GM19397 (cell line): ENCODE measurements at regions not wholly inside any gene's neighbourhood (a gene's known extent, or its start where the extent isn't known, plus 50 kb on each side); places are given as distances from the start of the nearest gene placed in this dataset.

ENCODE experiments used
- ATAC-seq: cut with Tn5 transposase; IDR thresholded peaks from one replicate; pipeline ENCODE4 v1.9.1; 2021; ENCODE audit warnings: mild to moderate bottlenecking, moderate library complexity; ENCODE audit not compliant: unreplicated experiment

DNA sequence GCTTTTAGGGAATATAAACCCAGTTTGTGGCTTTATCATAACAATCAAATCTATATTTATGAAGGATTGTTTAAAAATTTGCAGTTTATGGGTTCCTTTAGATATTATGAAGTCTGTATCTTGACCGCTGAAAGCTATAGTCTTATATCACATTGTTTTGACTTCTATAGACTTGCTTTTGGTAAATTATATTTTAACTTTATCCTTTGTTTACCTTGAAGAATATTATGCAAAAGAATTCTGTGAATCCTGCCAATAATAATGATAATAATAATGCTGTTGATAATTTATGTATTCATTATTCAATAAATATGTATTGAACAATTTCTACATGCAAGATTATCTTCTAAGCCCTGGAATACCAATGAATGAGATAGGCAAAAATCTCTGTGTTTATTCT, 101.9 kb upstream of the MTPN start:
- no peak for ATAC-seq

DNA sequence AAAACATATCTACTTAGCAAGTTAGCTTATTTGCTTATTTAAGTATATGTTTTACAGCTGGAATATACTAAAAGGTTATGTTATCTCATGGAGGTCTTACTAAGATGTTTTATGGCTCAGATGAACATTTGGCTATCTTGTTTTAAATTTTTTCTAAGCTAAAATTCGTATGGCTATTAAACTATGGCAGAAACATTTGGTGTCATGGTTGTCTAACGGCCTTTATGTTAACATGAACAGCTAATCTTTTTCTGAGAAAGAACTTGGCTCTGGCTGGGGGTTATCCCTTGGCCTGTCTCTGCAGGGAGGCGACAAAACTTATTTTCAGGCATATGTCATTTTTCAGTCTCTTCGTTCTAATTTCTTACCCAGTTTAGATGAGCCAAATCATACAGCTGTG, 101.5 kb upstream of the MTPN start:
- ATAC-seq = no peak

DNA sequence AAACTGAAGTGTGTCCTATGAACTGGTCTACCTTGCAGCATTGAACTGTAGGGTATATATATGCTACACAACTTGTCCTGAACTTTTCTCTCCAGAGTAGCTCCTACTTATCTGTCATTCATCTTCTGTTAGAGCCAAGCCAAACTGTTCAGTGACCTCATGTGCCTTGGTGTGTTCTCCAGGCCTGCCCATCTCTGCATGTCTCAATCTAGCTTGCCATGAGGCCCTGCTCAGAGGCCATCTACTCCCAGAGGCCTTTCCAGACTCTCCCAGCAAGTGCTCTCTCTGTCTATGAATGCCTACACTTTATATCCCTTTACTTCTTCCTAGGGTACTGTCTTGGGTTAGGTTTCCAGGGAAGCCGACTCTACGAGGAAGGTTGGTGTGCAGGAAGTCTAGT, 99.8 kb upstream of the MTPN start:
- ATAC-seq = no peak

DNA sequence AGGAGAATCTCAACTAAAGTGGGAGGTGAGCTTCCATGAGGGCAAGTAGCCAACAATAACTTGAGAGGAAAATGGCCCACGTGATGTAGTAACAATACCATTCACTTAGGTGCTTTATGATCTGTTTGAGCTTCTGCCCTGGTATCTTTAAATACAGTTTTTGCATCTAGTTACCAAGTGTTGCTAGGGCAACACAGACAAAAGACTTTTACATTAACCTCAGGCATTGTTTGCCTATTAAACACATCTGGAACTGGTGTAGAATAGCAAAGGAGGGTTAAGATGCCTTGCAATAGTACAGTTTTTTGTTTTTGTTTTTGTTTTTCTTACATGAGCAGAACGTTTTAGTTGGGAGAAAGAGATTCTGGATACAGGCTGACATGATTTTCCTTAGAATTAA, 97.7 kb upstream of the MTPN start:
- ATAC-seq = no peak

DNA sequence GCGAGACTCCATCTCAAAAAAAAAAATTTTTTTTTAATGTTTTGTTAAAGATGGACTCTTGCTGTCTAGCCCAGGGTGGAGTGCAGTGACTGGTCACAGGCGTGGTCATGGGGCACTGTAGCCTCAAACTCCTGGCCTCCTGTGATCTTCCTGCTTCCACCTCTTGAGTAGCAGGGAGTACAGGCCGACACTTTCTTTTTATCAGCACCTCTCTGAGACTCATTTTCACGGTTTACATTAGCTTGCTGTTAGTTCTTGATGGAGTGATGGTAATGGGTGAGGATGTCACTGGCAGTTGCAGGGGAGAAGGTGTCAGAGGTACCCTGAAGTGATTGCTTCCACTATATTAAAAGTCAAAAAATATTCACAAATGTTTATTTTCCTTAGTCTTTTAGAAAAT, 95.3 kb upstream of the MTPN start:
- ATAC-seq = no peak

DNA sequence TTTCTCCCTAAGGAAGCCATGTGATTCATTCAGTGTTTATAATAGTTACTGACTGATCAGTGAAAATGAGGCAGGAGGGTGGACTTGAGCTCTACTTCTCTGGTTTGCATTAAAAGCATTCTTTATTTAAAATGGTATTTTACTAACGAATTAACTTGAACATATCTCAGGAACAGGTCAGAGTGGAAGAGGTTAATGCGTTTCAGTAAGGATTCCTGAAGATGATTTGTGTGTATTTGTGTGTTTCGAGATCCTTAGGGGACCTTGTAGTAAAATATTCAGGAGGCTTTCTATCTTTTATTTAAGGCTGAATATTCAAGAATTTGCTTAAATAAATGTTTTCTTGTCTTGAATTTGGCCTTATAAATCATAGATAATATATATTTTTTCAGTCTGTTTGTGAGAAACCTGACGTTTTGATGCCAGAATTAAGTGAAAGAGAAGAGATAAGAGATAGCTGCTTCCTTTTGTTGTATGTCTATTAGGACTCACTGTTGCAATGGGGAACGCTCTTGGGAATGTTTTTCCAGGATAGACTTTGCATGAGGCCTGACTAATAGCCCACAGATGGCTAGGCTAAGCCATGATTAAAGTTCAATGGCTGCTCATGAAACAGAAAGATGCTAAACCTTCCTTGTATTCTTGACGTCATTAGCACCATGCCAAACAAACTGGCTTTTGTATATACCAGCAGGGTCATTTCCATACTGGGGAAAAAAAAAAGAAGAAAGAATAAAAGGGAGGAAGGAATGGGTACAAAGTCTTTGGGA, 93.8 kb upstream of the MTPN start:
- no peak for ATAC-seq

DNA sequence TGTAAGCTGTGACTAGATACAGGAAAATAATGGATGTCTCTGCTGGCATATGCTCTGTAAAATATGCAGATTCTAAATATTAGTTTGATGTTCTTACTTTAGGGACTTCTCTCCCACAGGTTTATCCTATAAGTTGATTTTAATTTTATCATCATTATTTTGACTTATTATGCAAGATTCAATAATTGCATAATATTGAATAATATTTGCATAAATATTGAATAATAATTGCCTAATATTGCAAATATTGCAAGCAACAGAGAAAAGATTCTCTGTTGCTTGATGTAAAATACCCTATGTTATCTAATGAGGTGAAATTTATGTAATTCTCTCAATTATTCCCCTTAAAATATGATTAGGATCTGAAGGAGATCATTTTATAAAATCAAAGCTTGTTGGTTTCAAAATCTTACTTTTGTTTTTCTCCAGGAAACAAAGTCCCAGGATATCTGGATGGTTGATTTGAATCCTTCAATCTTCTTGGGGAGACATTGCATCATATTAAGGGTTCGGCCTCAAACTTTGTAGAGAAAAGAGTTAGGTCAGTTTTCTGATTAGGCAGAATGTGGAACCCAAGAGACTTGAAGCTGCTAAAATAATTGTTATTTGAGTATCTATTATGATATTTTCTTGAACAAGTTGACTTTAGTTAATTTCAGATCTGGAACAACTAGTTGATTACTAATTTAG, 92.8 kb upstream of the MTPN start:
- ATAC-seq = no peak

DNA sequence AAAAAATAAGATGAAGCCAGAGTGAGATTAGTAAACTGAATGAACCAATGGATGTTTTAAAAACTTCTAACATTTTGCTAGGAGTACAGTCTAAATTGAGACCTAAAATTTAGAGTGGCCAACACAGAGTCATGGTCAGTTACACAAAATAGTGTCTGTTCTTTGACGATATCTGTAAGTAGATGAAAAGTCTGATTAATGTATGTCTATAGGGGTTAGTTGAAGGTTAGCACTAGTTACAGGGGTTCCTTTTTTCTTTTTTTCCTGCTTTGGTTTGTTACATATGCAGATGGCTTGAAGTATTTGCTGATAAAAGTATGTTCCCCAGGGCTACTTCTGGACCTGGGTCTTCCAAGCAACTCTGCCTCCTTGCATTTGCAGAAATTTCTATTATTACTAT, 90.1 kb upstream of the MTPN start:
- ATAC-seq = no peak

DNA sequence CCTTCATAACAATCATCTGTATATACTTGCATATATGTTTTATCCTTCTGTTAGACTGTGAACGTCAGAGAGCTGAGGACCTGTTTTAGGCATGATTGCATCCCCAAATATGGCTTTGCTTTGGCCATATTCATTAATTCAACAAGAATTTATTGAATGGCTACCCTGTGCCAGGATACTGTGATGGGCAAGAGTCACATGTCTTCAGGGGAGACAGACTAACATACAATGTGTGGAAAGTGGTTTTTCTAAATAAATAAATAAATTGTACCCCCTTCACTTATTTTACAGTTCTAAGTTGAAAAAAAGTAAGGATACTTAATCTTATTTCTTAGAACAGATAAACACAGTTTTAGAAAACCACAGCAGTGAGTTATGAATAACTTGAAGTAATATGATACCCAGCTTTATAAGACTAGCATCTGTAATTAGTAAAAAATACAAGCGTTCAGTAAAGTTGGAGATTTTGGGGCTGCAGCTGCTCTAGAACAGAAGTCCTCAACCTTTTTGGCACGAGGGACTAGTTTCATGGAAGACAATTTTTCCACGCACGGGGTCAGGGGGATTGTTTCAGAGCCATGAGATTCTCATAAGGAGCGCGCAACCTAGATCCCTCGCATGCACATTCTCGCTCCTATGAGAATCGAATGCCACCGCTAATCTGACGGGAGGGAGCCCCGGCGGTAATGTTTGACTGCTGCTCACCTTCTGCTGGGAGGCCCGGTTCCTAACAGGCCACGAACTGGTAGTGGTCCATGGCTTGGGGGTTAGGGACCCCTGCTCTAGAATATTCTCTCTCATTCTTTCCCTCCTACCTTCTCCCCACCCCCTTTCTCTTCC, 89.4 kb upstream of the MTPN start:
- ATAC-seq = no peak

DNA sequence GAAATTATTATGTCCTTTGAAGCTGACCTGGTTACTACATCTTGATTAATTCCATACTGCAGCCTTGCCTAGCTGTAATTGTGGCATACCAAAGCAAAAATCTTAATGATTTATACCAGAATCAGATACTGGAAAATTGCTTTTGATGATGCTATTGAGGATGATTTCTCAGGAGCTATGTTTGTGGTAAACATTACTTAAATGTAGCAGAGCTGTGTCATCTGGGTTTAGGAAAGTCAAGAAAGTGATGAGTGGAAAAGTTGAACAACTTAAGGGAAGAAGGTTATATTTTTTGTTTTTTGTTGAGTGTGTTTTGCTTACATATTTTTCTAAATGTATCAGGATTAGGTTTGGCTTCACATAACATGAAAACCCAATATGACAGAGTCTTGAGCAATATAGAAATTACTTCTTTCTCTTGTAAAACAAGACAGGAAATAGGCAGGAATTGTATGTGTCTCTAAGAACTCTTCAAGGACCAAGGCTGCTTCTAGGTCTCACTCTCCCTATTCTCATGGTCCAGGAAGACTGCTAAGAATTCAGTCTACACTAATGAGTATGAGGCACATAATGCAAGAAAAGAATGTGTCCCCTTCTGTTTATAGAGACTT, 87.6 kb upstream of the MTPN start:
- no peak for ATAC-seq

DNA sequence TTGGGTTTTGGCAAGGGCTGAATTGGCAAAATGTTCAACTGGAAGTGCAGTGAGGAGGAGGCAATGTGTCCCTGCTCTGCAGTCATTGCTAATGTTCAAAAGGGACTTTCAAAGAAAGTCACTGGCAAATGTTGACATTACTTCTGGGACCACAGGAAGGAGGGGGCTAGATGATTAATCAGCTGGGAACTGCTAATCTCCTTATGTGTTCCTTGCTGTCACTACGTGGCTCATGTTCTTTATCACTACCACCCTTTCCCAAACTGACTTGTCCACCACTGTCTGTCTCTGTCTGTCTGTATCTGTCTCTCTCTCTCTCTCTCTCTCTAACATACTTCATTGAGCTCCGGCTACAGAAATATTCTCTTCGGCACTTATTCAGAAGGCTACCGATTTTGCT, 86.9 kb upstream of the MTPN start:
- no peak for ATAC-seq

DNA sequence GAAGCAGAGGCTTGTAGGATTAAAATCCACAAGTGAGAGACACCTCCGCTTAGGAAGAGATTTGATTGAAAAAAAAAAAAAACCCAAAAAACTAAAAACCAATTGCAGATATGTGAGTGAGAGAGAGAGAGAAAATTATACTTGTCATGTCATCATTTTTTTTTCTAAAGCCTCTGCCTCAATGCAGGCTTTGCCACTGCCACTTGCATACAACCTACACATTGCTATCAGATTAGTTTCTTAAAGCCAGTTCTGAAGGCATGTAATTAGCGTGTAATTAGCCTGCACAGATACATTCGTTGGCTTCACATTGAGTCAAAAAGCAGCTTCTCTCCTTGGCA, 86.1 kb upstream of the MTPN start:
- ATAC-seq = no peak

DNA sequence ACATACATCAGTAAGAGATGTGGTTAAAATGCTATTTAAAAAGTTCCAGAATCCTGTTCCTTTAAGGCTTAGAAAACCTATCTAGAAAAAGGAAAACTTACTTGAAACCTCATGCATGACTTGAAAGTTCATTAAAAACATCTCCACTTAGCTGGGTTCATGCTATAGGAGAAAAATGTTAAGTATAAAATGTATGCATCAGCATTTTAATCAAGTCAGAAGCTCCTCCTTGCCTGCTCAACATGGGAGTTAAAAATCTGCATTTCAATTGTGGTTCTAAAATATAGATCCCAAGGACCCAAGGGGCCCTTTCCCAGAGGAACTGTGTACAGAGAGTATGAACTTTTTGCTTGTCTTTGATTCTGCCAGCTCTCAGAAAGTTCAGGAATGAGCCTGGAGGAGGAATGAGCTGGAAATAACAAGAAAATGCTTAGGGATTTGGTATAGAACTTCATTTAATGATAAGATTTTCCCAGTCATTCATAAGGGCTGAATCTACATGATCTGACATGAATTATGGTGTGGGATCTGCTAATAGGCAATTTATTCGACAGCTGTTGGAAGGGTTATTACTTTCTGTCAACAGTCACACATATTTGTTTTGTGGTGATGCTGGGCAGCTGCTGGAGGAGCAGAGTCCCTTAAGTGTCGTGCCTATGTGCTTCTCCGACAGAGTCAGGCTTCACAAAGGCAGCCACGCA, 85.6 kb upstream of the MTPN start:
- ATAC-seq = no peak

DNA sequence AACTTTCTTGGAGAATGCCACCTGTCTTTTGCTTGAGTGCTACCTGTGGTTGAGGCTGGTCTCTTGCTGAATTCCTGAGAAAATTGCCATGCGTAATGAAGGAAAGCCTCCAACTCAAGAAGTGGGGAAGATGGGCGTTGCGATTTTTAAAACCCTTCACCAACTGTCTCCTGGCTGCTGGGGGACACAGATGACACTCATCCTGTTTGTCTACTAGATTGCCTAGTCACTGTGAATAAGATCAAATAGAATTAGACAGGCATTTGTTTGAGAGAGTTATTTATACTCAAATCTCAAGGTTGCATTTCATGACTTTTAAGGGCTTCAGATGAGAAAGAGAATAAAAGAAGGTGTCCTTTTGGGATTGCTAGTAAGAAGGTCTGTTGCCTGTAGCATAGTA, 84.3 kb upstream of the MTPN start:
- ATAC-seq = no peak

DNA sequence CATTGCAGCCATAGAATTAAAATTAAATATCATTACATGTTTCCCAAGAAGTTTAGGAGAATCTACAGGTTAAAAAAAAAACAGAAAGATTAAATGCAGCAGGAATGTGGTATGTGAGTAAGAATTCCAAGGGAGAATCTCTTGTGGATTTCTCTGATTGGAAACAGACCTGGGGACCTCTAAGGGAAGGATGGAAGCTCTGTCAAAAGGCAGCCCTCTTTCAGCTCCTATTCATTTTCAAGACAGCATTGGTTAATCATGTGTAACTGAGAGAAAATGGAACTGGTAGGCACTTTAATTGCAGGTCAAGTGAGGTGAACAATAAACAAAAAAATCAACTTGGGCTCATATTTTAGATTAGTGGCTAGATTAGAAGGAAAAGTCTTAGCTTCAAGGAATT, 81.4 kb upstream of the MTPN start:
- ATAC-seq = no peak

DNA sequence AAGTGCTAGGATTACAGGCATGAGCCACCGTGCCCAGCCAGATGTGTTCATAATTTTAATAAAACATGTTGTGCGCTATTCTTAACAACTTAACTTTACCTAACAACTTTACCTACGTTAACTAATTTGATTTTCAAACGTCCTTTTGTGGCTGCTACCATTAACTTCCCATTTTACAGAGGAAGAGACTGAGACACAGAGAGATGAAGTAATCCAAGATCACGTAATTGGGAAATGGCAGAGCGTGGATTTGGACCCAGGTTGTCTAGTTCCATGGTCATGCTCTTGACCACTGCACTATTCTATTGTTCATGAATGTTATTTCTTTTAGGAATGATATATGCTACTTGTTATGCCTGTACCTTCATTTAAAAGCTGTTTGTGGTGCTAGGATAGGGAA, 80.3 kb upstream of the MTPN start:
- ATAC-seq = no peak

DNA sequence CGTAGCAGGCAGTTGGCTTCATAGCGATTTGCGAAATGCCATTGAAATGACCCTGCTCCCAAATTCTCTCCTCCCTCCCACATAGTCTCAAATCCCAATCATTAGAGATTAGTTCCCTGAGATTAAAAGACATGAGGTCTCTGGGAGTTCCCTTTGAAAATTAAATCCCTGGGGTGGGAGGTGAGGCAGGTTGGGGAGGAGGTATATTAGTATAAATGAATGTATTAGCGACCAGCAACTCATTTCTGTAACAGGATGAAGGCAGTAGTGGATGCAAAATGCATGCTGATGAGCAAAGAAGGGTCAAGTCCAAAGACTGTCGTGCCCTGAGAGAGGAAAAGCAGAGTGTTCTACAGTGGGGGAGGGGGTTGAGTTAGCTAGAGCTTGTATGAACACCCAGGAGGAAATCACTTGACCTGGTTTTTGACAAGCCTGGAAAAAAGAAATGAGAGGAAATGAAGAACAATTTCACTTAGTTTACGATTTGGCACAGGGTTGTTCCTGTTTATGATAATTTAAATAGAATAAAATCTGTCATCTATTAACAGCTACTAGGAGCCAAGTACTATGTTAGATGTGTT, 79.6 kb upstream of the MTPN start:
- no peak for ATAC-seq

DNA sequence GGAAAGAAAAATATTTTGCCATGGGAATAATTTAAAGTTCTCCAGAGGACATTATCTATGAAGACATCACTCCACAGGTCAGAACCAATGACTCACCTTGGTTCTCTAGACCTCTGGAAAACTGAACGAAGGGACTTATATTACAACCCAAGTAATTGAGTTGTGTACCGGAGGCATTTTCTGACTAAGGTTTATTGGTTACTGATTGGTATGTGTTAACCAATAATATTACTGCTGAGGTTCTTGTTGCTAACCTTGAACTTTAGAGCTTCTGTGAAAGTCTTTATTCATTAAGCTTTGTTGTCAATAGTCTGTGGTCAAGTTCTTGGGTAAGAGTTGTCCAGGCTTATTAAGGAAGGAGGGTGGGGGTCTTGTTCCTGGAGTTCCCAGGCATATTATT, 78.1 kb upstream of the MTPN start:
- no peak for ATAC-seq

DNA sequence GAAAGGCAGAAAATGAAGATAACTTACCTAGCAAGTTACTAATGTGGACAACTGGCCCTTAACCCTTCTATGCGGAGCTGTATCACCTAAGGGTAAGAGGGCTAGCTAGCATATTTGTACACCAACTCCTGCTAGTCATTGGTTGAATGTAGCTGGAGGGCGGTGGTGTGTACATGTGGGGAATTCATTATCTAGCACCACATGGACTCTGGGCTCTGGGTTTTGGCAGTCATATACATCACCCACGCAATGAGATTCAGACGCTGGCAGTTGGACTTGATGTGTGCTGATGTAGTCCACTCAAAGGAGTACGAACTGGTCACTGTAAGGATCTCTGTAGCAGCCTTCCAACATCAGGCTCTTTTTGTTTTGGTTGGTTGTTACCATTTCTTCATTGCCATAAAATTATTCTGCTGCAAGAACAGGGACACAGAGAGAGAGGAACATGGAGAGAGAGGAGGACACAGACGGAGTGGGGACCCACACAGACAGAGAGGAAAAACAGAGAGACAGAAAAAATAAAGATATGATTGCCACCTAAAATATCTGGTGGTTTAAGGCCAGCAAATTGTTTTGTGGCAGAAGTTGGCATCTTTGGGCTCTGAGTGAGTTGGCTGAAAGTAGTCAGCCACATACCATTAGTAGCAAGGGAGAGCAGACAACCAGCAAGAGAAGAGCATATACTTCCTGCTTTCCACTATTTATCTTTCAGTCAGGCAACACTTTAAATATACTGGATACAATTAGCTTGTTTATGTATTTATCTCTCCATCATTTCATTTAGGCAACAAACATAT, 76.7 kb upstream of the MTPN start:
- no peak for ATAC-seq
